GM19035 (cell line): ENCODE measurements at regions not wholly inside any gene's neighbourhood (a gene's known extent, or its start where the extent isn't known, plus 50 kb on each side); places are given as distances from the start of the nearest gene placed in this dataset.

Experiments
- ATAC-seq: cut with Tn5 transposase; IDR thresholded peaks from one replicate; pipeline ENCODE4 v1.9.1; 2021; ENCODE audit not compliant: unreplicated experiment

GRCh38 chr6:33869121-33869520 is 65.3 kb upstream of the MLN start:
- no peak for ATAC-seq

GRCh38 chr6:33868141-33868540 is 64.3 kb upstream of the MLN start:
- no peak for ATAC-seq

- ATAC-seq, result no peak
These were observed 61.8 kb upstream of the MLN start for GRCh38 chr6:33865478-33866077.

DNA sequence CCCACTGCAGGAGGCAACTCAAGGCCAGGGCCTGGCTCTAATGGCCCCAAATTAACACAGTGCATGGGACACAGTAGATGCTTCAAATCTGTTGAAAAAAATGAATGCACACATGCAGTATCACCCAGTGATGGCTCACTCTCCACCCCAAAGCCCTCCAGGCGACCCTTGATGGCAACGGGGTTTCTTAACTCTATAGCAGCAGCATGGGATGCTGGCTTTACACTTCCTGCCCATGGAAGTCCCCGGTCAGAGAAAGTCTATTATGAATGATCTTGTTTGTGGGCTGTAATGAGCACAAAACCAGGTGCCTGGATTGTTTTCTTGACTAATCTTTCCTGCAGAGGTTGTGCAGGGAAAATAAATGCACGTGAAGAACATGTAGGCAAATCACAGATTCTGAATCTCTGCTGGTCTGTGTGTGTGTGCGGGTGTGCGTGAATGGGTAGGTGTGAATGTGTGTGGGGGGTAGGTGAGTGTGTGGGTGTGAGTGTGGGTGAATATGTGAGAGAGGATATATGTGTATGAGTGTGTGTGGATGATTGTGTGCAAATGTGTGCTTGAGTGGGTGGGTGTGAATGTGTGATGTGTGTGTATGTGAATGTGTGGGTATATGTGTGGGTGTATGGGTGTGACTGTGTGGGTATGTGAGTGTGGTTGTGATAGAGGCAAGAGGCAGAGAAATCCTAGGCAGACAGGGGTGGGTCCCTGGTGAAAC is 60.1 kb upstream of the MLN start:
- no peak for ATAC-seq

DNA sequence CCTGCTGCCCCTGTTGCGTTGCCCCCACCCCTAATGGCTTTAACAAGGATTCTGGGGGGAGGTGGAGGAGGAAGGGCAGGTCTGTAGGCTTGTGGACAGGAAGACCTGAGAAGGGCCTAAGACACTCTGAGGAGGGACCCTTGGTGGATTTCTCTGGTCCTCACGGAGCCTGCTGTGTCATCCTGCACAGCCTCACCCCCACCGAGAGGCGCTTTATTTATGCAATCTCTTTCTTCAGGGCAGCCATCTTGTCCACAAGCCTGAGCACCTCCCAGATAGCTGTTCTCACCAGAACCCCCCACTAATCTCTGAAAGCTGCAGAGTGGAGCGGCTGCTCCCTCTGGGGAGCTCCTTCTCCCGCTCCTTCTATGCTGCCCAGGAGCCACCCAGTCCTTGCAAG is 59.3 kb upstream of the MLN start:
- no peak for ATAC-seq

GRCh38 chr6:33862536-33862935 is 58.7 kb upstream of the MLN start:
- no peak for ATAC-seq

DNA sequence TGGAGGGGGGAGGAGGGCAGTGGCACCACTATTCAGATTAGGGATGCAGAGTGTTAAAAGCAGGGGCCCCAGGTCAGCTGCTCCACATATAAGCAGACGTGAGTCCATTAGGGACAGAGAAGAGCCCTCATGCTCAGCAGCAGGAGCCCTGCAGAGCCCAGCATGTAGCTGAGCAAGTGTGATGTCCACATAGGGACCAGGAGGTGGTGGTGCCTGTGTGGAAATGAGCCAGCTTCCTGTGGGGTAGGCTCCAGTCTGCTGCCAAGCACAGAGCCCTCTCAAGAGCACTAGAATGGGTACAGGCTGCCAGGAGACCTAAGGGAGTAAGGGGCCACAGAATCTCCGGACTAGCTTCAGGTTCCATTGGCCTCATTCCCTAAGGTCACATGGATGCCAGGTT is 57.9 kb upstream of the MLN start:
- no peak for ATAC-seq

DNA sequence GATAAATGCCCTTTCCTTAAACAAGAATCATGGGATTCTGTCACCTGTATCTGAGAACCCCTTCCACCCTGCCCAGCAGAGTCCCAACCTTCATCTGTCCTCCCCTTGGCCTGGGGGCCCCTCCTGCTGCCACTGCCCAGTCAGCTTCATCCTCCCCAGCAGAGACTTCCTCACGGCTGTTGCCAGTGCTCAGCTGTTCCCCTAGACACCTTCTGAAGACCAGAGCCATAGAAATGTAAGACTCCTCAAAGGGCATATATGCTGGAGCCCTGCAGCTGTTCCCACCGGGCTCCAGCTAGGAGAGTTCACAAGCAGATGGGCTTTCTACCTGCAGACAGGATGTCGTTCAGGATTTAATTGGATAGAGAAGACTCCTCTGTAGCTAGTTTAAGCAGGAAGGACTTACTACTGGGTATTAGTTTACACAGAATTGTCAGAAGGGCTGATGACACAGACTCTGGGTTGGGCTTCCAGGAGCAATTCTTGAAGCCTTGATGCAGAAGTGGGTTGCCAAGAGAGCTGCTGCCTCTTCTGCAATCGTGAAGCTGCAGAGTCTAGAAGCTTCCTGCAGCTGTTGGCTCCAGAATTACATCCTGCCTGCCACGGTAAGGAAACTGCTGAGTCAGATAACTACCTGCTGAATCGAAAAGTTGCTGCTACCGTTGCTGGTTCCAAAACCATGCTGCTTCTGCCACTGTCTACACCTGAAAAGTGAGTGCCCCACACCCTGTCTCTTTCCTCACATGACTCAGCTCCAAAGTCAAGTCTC is 57.1 kb upstream of the MLN start:
- no peak for ATAC-seq

- no peak for ATAC-seq
These were observed 56.2 kb upstream of the MLN start for GRCh38 chr6:33860006-33860405.

- ATAC-seq, result no peak
These were observed 55.2 kb upstream of the MLN start for GRCh38 chr6:33858804-33859505.

GRCh38 chr6:33857932-33858475 is 54.2 kb upstream of the MLN start:
- no peak for ATAC-seq

- no peak for ATAC-seq
These were observed 53.5 kb upstream of the MLN start for GRCh38 chr6:33857093-33857931.

GRCh38 chr6:33856655-33857054 is 52.9 kb upstream of the MLN start:
- no peak for ATAC-seq

- no peak for ATAC-seq
These were observed 52.3 kb upstream of the MLN start for GRCh38 chr6:33856031-33856590.

DNA sequence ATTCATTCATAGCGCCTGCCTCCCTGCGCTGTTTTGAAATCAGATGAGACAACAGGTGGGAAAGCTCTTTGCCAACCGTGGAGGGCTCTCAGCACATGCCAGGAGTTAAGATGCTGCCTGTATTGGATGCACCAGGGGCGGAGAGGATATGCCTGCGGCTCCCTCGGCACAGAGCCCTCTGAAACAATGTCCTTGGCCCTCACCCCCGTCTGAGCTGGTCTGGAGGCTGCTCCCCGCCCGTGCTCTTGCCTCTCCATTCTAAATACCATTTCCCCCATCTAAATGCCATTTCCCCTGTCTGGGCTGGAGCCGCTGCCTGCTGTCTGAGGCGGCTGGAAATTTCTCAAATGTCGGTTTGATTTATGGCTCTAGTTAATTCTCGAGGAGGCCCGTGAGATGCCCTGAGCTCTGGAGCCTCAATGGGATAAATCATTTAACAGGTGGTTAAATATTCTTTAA is 50.8 kb upstream of the MLN start:
- no peak for ATAC-seq

- ATAC-seq, result no peak
These were observed 49.9 kb upstream of the MLN start for GRCh38 chr6:33853736-33854135.
